Small intestine (tissue), 7 donors: ENCODE measurements at regions not wholly inside any gene's neighbourhood (a gene's known extent, or its start where the extent isn't known, plus 50 kb on each side); places are given as distances from the start of the nearest gene placed in this dataset.

Experiments used
- DNase-seq, 2 donors: peaks; one replicate each; pipeline versions ENCODE4 v3.0.0 to v3.0.0-alpha.2; 2013
- FAIRE-seq: peaks from 2 replicates; lab custom pipeline; 2012; peaks lifted over from hg19 to GRCh38; lab: Jason Lieb, UNC
- H3K27ac ChIP-seq, 3 donors: one replicate each; pipeline ENCODE4 v1.5.1; 2013; ENCODE audit warnings: low read length in 2 of 3, mild to moderate bottlenecking in 2 of 3, control low read depth in 1 of 3, inconsistent platforms in 1 of 3, low read depth in 1 of 3, moderate library complexity in 1 of 3
- H3K27me3 ChIP-seq, 3 donors: one replicate each; pipeline ENCODE4 v1.6.1; 2013; ENCODE audit warnings: low read length in 3 of 3, inconsistent platforms in 1 of 3; ENCODE audit not compliant: control insufficient read depth in 3 of 3, insufficient read depth in 3 of 3
- H3K36me3 ChIP-seq, 3 donors: one replicate each; pipeline ENCODE4 v1.6.1; 2013; ENCODE audit warnings: low read length in 3 of 3, inconsistent platforms in 1 of 3, low read depth in 1 of 3, mild to moderate bottlenecking in 1 of 3, moderate library complexity in 1 of 3; ENCODE audit not compliant: control insufficient read depth in 3 of 3, insufficient read depth in 2 of 3
- H3K4me1 ChIP-seq, 3 donors: one replicate each; pipeline ENCODE4 v1.6.1; 2013; ENCODE audit warnings: low read length in 2 of 3, inconsistent platforms in 1 of 3, low read depth in 1 of 3, mild to moderate bottlenecking in 1 of 3, moderate library complexity in 1 of 3; ENCODE audit not compliant: control insufficient read depth in 3 of 3, insufficient read depth in 2 of 3
- H3K4me3 ChIP-seq, 3 donors: one replicate each; pipeline ENCODE4 v1.5.1; 2013; ENCODE audit warnings: low read length in 3 of 3, control low read depth in 1 of 3, inconsistent platforms in 1 of 3, low read depth in 1 of 3, mild to moderate bottlenecking in 1 of 3, moderate library complexity in 1 of 3
- H3K9me3 ChIP-seq, 2 donors: one replicate each; pipeline ENCODE4 v1.6.1; 2013; ENCODE audit warnings: low read depth in 1 of 2, low read length in 1 of 2; ENCODE audit not compliant: control insufficient read depth in 2 of 2, insufficient read depth in 1 of 2
- WGBS, 3 donors: extraction: QIAGEN DNeasy Blood & Tissue Kit; methylation state at CpG; one replicate each; pipeline ENCODE4 v1.1.7; 2013; 5-methylcytosine and 5-hydroxymethylcytosine counted together
- donor health status: healthy with polysubstance abuse.
- donor health status: control.
- donor health status: control.
- donor health status: Bipolar disorder and iron deficiency.
- donor health status: healthy.

DNA sequence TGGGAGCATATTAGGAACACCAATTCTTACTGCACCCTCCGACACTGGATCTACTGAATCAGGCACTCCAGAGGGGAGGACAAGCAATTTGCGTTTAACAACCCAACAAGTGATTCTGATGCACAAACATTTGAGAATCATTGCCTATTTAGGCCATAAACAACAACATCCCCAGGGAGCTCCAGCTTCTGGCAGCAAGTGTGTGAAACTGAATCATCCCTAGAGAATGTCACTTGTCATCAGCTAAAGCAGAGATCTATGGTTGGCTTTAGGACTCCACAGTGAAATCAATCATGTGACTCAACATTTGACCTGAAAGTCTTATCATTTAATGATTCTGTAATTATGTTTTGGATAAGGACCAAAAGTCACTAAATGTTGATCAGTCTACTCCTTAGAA, 505.0 kb upstream of the FLRT2 start:
- FAIRE-seq (no peak), DNase-seq (no peak)
- H3K4me3 ChIP-seq = no peak overlapping the region
- peaks cover 0 to 3% of the 10 kb centered on the region in 2 donors for H3K9me3 ChIP-seq
- H3K4me1 ChIP-seq = no peaks in the 10 kb centered on the region
- WGBS, 3 donors = 80 to 86% (median 82%) methylated on average over 2 of the region's 2 CpGs
- no peak overlapping the region for H3K27ac ChIP-seq
- no peaks in the 10 kb centered on the region for H3K36me3 ChIP-seq
- no peaks in the 10 kb centered on the region for H3K27me3 ChIP-seq

DNA sequence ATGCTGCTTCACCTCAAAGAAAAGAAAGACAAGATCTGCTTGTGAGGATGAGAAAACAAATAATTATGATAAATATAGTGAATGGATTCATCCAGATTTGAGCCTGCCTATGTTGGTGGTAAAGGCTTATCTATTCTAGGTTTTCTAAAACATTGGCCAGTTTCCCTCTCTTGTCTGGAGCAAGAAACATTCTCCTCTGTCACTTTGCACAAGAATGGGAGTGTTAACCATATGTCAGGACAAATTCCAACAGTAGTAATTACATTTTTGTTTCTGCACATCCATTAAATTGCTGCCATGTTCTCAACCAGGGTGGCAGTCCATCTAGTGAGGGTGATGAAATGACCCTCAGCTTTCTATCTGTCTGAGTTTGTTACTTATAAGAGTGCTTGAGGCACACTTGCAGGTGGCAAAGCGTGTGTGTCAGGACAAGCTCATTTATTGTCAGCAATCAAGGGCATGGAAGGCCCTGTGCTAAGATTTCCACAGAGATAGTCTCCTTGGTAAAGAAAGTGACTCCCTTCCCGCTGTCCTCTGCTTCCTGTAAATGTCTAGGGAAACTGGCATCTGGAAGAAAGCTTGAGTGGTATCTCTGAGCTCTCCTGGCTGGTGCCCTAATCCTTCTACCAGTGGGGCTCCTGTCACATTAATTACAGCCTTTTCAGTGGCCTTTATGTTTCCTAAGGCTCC, 502.1 kb upstream of the FLRT2 start:
- H3K9me3 ChIP-seq = peaks cover 0 to 3% of the 10 kb centered on the region in 2 donors
- WGBS, 3 donors = 54 to 78% (median 67%) methylated on average over 2 of the region's 2 CpGs
- no peak overlapping the region for H3K27ac ChIP-seq
- no peaks in the 10 kb centered on the region for H3K27me3 ChIP-seq
- no peaks in the 10 kb centered on the region for H3K36me3 ChIP-seq
- FAIRE-seq (no peak), DNase-seq (no peak)
- no peaks in the 10 kb centered on the region for H3K4me1 ChIP-seq
- no peak overlapping the region for H3K4me3 ChIP-seq

DNA sequence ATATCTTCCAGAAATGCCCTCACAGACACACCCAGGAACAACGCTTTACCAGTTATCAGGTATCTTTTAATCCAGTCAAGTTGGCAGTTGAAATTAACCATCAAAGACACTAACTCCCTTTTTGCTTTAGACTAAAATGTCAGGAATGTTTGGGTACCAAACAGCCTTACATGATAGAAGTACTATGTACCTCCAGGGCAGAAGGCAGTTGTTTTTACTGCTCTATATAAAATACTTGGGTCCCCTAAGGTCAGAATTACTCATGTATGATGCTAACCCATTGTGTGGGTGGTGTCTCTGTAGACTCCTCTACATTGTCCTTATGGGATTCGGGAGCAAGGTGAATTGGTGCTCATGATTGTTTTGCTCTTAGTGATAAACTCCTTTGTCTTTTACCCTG, 492.5 kb upstream of the FLRT2 start:
- no peaks in the 10 kb centered on the region for H3K27me3 ChIP-seq
- FAIRE-seq (no peak), DNase-seq (no peak)
- H3K4me1 ChIP-seq = no peaks in the 10 kb centered on the region
- 68 to 87% (median 80%) methylated on average over 2 of the region's 2 CpGs for WGBS, 3 donors
- H3K36me3 ChIP-seq = no peaks in the 10 kb centered on the region
- no peak overlapping the region for H3K4me3 ChIP-seq
- H3K9me3 ChIP-seq = peaks cover 0 to 1% of the 10 kb centered on the region in 2 donors
- no peak overlapping the region for H3K27ac ChIP-seq

DNA sequence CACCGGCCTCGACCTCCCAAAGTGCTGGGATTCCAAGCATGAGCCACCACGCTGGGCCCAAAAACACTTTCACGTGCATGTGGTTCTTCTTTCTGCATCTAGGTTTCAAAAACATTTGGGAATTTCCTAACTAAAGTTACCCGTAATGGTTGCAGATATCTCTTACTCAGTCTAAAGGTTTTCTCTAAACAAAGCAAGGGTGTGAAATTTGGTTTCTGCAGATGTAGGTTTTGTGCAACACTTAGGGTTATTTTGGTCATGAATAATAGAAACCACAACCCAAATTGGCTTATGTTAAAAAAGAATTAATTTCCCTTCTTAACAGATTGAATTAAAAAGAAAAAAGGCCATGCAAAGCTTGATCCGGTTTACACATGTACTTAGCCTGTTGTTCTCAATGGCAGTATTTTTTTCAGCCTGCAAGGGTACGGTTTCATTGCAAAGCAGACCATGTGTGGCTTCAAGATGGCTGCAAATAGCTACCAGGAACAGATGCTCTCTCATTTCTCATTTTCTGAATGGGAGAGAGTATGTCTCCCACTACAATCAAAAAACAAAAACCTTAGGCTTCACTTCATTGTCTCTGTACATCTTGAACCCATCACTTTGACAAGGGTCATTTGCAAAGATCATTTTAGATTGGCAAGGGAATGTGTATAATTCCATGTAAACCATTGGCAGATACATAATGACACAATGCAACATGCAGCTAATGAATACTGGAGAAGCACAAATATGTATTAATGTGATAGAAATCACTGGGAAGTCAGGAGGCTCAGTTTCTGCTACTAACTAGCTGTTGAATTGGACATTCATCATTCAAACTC, 491.2 kb upstream of the FLRT2 start:
- H3K4me1 ChIP-seq = no peaks in the 10 kb centered on the region
- H3K27me3 ChIP-seq = no peaks in the 10 kb centered on the region
- DNase-seq (no peak), FAIRE-seq (no peak)
- H3K27ac ChIP-seq = no peak overlapping the region
- H3K4me3 ChIP-seq = no peak overlapping the region
- H3K36me3 ChIP-seq = no peaks in the 10 kb centered on the region
- WGBS, 3 donors = 79 to 87% (median 79%) methylated on average over 7 of the region's 7 CpGs
- peaks cover 0 to 1% of the 10 kb centered on the region in 2 donors for H3K9me3 ChIP-seq

DNA sequence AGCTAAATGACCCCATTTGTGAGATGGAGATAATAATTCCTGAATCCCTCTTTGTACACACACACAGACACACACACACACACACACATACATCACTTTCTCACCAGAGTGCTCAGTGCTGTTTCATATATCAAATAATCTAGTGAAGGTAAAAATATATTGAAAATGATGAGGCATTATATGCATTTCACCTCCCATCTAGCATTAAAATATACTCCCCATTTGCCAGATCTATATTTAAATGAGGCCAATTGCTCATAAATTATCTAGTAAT, 490.7 kb upstream of the FLRT2 start:
- Histone ChIP-seq H3K36me3 (no peaks in the 10 kb centered on the region), H3K9me3 (peaks cover 0 to 1% of the 10 kb centered on the region in 2 donors), H3K27ac (no peak overlapping the region), H3K4me1 (no peaks in the 10 kb centered on the region), H3K4me3 (no peak overlapping the region), H3K27me3 (no peaks in the 10 kb centered on the region)
- FAIRE-seq = no peak
- DNase-seq = no peak

DNA sequence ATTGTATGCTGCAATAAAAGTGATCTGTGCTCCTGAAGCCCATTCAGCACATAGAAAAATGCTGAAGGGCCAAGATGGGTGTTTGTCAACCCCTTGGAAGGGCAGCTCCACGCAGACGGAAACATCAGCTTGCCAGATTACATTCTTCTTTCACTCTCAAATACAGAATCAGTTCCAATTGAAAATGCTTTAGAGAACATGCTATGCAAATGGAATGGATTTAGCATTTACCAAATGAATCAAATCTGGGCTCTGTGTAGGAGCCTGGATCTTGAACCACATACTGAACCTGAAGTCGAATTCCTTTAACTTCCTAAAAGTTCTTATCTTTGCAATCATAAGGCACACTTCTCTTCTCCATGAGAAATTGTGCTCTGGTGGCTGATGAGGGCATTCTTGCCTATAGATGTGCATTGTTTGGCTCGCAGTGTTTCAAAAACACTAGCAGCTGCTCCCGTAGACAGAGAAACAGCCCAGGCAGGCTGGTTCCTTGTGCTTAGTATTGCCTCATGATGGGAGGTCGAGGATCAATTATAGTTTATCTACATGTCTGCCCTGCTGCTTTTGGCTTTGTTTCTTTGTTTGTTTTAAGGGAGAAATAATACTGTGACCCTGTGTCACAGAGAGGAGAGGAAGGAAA, 489.8 kb upstream of the FLRT2 start:
- FAIRE-seq = no peak
- no peak for DNase-seq
- WGBS, 3 donors = 43 to 51% (median 44%) methylated on average over 6 of the region's 6 CpGs

DNA sequence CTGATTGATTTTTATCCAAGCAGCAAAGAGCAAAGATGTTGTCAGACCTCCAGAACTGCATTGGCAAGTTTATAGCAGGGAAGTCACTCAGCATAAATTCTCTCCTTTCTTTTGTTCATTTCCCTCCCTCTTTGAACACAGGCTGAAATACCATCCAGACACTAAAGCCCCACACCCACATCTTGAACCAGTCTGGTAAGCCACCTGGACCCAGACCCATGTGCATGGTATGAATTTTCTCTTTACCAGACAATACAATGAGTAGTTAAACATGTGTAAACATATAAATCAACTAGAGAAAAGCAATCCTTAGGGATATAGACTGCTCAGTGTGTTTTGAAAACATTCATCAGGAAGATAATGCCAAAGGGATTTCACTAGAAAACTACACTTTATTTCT, 488.3 kb upstream of the FLRT2 start:
- DNase-seq = no peak
- Histone ChIP-seq H3K27me3 (no peaks in the 10 kb centered on the region), H3K9me3 (peaks cover 0 to 1% of the 10 kb centered on the region in 2 donors), H3K36me3 (no peaks in the 10 kb centered on the region), H3K4me3 (no peak overlapping the region), H3K4me1 (no peaks in the 10 kb centered on the region), H3K27ac (no peak overlapping the region)
- FAIRE-seq = no peak

More for the DNA sequence above, 489.8 kb upstream of the FLRT2 start:
- H3K36me3 ChIP-seq = no peaks in the 10 kb centered on the region
- H3K9me3 ChIP-seq = peaks cover 0 to 1% of the 10 kb centered on the region in 2 donors
- H3K27ac ChIP-seq = no peak overlapping the region
- no peaks in the 10 kb centered on the region for H3K4me1 ChIP-seq
- no peak overlapping the region for H3K4me3 ChIP-seq
- no peaks in the 10 kb centered on the region for H3K27me3 ChIP-seq

DNA sequence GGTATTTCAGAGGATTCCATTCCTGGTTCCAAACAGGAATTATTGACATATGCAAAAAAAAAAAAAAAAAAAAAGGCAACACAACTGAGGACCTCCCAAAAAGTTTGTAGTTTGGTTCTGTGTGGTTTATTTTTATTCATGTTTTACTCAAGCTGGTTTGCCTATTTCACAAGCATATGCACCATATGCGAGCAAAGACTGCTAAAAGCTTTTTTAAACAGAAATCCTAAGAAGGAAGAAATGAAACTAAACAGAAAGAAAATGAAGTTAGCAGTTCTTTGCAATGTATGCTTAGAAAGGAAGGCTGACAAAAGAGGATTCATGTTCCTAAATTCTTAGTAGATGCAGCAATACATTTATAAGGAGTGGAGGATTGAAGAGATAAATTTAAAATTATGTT, 487.6 kb upstream of the FLRT2 start:
- Histone ChIP-seq H3K27ac (no peak overlapping the region), H3K36me3 (no peaks in the 10 kb centered on the region), H3K4me3 (no peak overlapping the region), H3K9me3 (peaks cover 0 to 1% of the 10 kb centered on the region in 2 donors), H3K4me1 (no peaks in the 10 kb centered on the region), H3K27me3 (no peaks in the 10 kb centered on the region)
- DNase-seq = no peak
- no peak for FAIRE-seq
- WGBS, 3 donors = 62 to 76% (median 73%) methylated on average over 1 of the region's 1 CpG
